A673 (cell line): ENCODE measurements at regions not wholly inside any gene's neighbourhood (a gene's known extent, or its start where the extent isn't known, plus 50 kb on each side); places are given as distances from the start of the nearest gene placed in this dataset.

Experiments
- CTCF ChIP-seq: fragments of 300-800, 200-600 bp; sonication (generic); conservative IDR thresholded peaks from 2 replicates; pipeline ENCODE4 v1.5.1; 2017; ENCODE audit warnings: low read depth, mild to moderate bottlenecking, antibody characterized with exemption, low read length, moderate library complexity, mixed read lengths
- EZH2 ChIP-seq: fragments of 200-600 bp; sonication (generic); IDR thresholded peaks from 2 replicates; pipeline ENCODE4 v1.6.1; 2017; ENCODE audit warnings: borderline replicate concordance, low read depth, mild to moderate bottlenecking, mixed read lengths, antibody characterized with exemption, low read length; ENCODE audit not compliant: poor library complexity, severe bottlenecking

- TF ChIP-seq CTCF (no peak), EZH2 (no peak)
Observed at GRCh38 chr14:38502239-38502638, 246.3 kb upstream of the CLEC14A start.
